GM23248 (cell line): ENCODE measurements at regions not wholly inside any gene's neighbourhood (a gene's known extent, or its start where the extent isn't known, plus 50 kb on each side); places are given as distances from the start of the nearest gene placed in this dataset.

ENCODE experiments used
- EZH2 ChIP-seq: fragments of 200-600 bp; sonication (generic); IDR thresholded peaks from 2 replicates; pipeline ENCODE4 v1.6.1; 2018; ENCODE audit warnings: antibody characterized with exemption, mild to moderate bottlenecking; ENCODE audit not compliant: insufficient read depth, poor library complexity, severe bottlenecking
- EZH2phosphoT487 ChIP-seq: fragments of 200-600 bp; sonication (generic); IDR thresholded peaks from 2 replicates; pipeline ENCODE4 v1.6.1; 2018; ENCODE audit warnings: antibody characterized with exemption, moderate library complexity, mild to moderate bottlenecking, low read depth; ENCODE audit not compliant: insufficient read depth

- TF ChIP-seq EZH2: no peak
- TF ChIP-seq EZH2phosphoT487: no peak
These were observed 396.5 kb downstream of the ANXA1 start for GRCh38 chr9:73548201-73548600.
